SK-N-SH treated with all-trans-retinoic acid at 6 μM for 48 hours (cell line): ENCODE measurements at regions not wholly inside any gene's neighbourhood (a gene's known extent, or its start where the extent isn't known, plus 50 kb on each side); places are given as distances from the start of the nearest gene placed in this dataset.
"Not testable (repeated sequence)": the region's sequence is repeated elsewhere in the genome, so short reads cannot be mapped to it uniquely, and the experiment has no call there.

Experiments
- ATAC-seq: fragments of 200-7000 bp; cut with Tn5 transposase; 3 replicates; pipeline ENCODE4 v1.9.1; 2020; ENCODE audit warnings: mild to moderate bottlenecking, moderate library complexity
- ARNTL ChIP-seq: fragments of 450-650 bp; formaldehyde crosslinking; IDR thresholded peaks from 2 replicates; pipeline ENCODE4 v1.5.0; 2020; ENCODE audit warnings: low read depth, mild to moderate bottlenecking, moderate library complexity, borderline replicate concordance
- BACH2 ChIP-seq: fragments of 250-450 bp; sonication (Bioruptor Pico); IDR thresholded peaks from 2 replicates; pipeline ENCODE4 v1.9.0; 2021; ENCODE audit warnings: mild to moderate bottlenecking, borderline replicate concordance
- CSDC2 ChIP-seq: fragments of 250-450 bp; sonication (Bioruptor Pico); IDR thresholded peaks from 2 replicates; pipeline ENCODE4 v1.5.0; 2020; ENCODE audit warnings: mild to moderate bottlenecking, moderate library complexity
- ESRRG ChIP-seq: fragments of 250-450 bp; sonication (Bioruptor Pico); IDR thresholded peaks from 2 replicates; pipeline ENCODE4 v1.6.1; 2021; ENCODE audit warnings: mild to moderate bottlenecking
- GLIS3 ChIP-seq: fragments of 250-450 bp; sonication (Bioruptor Pico); IDR thresholded peaks from 2 replicates; pipeline ENCODE4 v1.5.0; 2020; ENCODE audit warnings: mild to moderate bottlenecking, moderate library complexity
- ISL1 ChIP-seq: fragments of 250-450 bp; sonication (Bioruptor Pico); IDR thresholded peaks from 2 replicates; pipeline ENCODE4 v2.1.2; 2022; ENCODE audit warnings: mild to moderate bottlenecking, moderate library complexity
- OSR1 ChIP-seq: fragments of 250-450 bp; sonication (Bioruptor Pico); IDR thresholded peaks from 2 replicates; pipeline ENCODE4 v1.8.0; 2022; ENCODE audit warnings: moderate library complexity, mild to moderate bottlenecking, inconsistent platforms
- PPARA ChIP-seq: fragments of 250-450 bp; sonication (Bioruptor Pico); IDR thresholded peaks from 2 replicates; pipeline ENCODE4 v1.5.0; 2020; ENCODE audit warnings: mild to moderate bottlenecking, borderline replicate concordance
- RARB ChIP-seq: fragments of 250-450 bp; sonication (Bioruptor Pico); IDR thresholded peaks from 2 replicates; pipeline ENCODE4 v1.8.0; 2021; ENCODE audit warnings: mild to moderate bottlenecking, moderate library complexity
- TCF4 ChIP-seq: fragments of 250-450 bp; sonication (Bioruptor Pico); IDR thresholded peaks from 2 replicates; pipeline ENCODE4 v1.8.0; 2021; ENCODE audit warnings: mild to moderate bottlenecking, moderate library complexity, borderline replicate concordance
- TOX ChIP-seq: fragments of 250-450 bp; sonication (Bioruptor Pico); IDR thresholded peaks from 2 replicates; pipeline ENCODE4 v1.8.0; 2021; ENCODE audit warnings: mild to moderate bottlenecking, moderate library complexity, borderline replicate concordance
- ZC3H10 ChIP-seq: fragments of 250-450 bp; sonication (Bioruptor Pico); IDR thresholded peaks from 2 replicates; pipeline ENCODE4 v1.5.1; 2021; ENCODE audit warnings: mild to moderate bottlenecking, moderate library complexity
- ZFP3 ChIP-seq: fragments of 250-450 bp; sonication (Bioruptor Pico); IDR thresholded peaks from 2 replicates; pipeline ENCODE4 v1.5.0; 2020; ENCODE audit warnings: mild to moderate bottlenecking, moderate library complexity
- ZFP30 ChIP-seq: fragments of 450-650 bp; formaldehyde crosslinking; IDR thresholded peaks from 2 replicates; pipeline ENCODE4 v1.5.0; 2022; ENCODE audit warnings: mild to moderate bottlenecking, moderate library complexity
- ZNF565 ChIP-seq: fragments of 450-650 bp; formaldehyde crosslinking; conservative IDR thresholded peaks from 2 replicates; pipeline ENCODE4 v1.5.0; 2020; ENCODE audit warnings: low read depth, mild to moderate bottlenecking, moderate library complexity
- ZNF8 ChIP-seq: fragments of 450-650 bp; formaldehyde crosslinking; IDR thresholded peaks from 2 replicates; pipeline ENCODE4 v1.5.0; 2020; ENCODE audit warnings: mild to moderate bottlenecking, moderate library complexity
- TF ChIP-seq, protein P1 (sequence below): fragments of 250-450 bp; sonication (Bioruptor Pico); IDR thresholded peaks from 2 replicates; pipeline ENCODE4 v1.5.1; 2020; ENCODE audit warnings: low read depth, mild to moderate bottlenecking, moderate library complexity
- TF ChIP-seq, protein P2 (sequence below): fragments of 250-450 bp; sonication (Bioruptor Pico); IDR thresholded peaks from 2 replicates; pipeline ENCODE4 v1.8.0; 2021; ENCODE audit warnings: low read depth, mild to moderate bottlenecking, moderate library complexity, borderline replicate concordance
- TF ChIP-seq, protein P3 (sequence below): fragments of 250-450 bp; sonication (Bioruptor Pico); IDR thresholded peaks from 2 replicates; pipeline ENCODE4 v1.5.1; 2021; ENCODE audit warnings: mild to moderate bottlenecking, moderate library complexity
- TF ChIP-seq, protein P4 (sequence below): fragments of 250-450 bp; sonication (Bioruptor Pico); IDR thresholded peaks from 2 replicates; pipeline ENCODE4 v1.8.0; 2020; ENCODE audit warnings: mild to moderate bottlenecking, moderate library complexity, borderline replicate concordance

DNA sequence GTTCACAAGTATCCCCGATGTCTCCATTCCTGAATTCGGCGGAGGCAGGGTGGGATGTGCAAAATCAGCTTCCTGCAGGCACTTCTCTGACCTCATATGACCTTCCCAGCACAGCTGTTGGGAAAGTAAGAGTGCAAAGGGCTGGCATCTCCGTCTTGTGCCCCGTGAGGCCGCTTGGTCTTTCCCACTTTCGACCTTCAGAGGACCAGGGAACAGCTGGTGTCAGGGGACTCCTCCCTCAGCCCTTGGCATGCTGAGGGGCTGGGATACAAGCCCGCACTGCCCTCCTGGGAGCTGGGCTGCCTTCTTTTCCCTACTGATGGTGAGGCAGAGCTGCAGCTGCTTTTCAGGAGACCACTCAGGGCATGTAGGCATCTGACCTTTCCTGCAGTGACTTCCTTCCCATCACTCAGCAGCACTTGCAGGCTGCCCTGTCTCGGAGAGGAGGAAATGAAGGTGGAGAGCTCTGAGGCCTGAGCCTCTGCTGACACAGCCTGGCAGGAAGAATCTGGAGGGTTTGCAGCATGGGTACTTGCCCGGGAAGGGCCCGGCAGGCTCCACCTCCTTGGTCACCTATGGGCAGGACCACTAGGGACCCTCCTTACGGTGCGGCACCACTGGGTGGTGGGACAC, 277.2 kb upstream of the HS6ST1 start:
- no peak for ATAC-seq

DNA sequence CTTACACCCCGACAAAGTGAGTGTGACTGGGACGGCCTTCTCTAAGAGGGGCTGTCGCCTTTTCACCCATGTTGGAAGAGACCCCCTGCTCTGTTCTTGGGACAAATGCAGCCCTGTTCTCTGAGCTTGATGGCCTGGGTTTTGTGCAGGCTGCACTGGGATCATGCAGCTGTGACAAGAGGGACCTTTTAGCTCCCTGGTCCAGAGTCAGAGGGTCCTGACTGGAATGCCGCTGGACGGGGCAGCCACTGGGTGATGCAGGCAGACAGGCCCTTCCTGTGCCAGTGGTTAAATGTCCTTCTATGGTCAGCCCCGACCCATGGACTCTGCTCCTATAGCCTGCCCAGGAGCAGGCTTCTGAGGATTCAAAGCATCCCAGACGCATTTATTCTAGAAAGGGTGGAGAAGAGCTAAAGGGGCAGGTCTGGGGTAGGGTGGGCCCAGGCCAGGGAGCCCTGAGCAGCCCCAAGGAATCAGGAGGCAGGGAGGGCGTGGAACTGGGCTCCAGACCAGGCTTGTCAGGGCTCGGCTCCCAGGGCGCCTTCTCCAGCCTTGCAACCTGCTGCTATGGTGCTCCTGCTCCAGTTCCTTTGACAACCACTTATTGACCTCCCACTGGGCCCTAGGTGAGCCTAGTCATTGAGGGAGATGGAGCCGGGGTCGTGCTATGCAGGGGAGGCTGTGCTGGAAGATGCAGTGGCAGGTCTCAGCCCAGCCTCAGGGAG, 277.9 kb upstream of the HS6ST1 start:
- TF ChIP-seq, protein P1, sequence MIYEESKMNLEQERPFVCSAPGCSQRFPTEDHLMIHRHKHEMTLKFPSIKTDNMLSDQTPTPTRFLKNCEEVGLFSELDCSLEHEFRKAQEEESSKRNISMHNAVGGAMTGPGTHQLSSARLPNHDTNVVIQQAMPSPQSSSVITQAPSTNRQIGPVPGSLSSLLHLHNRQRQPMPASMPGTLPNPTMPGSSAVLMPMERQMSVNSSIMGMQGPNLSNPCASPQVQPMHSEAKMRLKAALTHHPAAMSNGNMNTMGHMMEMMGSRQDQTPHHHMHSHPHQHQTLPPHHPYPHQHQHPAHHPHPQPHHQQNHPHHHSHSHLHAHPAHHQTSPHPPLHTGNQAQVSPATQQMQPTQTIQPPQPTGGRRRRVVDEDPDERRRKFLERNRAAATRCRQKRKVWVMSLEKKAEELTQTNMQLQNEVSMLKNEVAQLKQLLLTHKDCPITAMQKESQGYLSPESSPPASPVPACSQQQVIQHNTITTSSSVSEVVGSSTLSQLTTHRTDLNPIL = no peak
- TF ChIP-seq ESRRG (CRISPR knock-in tag) (no peak), TCF4 (CRISPR knock-in tag) (no peak), OSR1 (CRISPR knock-in tag) (no peak), TOX (no peak), PPARA (CRISPR knock-in tag) (no peak), ARNTL (no peak)
- TF ChIP-seq, protein P2, sequence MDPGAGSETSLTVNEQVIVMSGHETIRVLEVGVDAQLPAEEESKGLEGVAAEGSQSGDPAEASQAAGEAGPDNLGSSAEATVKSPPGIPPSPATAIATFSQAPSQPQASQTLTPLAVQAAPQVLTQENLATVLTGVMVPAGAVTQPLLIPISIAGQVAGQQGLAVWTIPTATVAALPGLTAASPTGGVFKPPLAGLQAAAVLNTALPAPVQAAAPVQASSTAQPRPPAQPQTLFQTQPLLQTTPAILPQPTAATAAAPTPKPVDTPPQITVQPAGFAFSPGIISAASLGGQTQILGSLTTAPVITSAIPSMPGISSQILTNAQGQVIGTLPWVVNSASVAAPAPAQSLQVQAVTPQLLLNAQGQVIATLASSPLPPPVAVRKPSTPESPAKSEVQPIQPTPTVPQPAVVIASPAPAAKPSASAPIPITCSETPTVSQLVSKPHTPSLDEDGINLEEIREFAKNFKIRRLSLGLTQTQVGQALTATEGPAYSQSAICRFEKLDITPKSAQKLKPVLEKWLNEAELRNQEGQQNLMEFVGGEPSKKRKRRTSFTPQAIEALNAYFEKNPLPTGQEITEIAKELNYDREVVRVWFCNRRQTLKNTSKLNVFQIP (CRISPR knock-in tag) = no peak

More for the DNA sequence above, 277.2 kb upstream of the HS6ST1 start:
- no peak for TF ChIP-seq ZFP3
- TF ChIP-seq PPARA (CRISPR knock-in tag) = no peak
- no peak for TF ChIP-seq ZC3H10 (CRISPR knock-in tag)
- no peak for TF ChIP-seq TCF4 (CRISPR knock-in tag)
- no peak for TF ChIP-seq CSDC2
- TF ChIP-seq, protein P3, sequence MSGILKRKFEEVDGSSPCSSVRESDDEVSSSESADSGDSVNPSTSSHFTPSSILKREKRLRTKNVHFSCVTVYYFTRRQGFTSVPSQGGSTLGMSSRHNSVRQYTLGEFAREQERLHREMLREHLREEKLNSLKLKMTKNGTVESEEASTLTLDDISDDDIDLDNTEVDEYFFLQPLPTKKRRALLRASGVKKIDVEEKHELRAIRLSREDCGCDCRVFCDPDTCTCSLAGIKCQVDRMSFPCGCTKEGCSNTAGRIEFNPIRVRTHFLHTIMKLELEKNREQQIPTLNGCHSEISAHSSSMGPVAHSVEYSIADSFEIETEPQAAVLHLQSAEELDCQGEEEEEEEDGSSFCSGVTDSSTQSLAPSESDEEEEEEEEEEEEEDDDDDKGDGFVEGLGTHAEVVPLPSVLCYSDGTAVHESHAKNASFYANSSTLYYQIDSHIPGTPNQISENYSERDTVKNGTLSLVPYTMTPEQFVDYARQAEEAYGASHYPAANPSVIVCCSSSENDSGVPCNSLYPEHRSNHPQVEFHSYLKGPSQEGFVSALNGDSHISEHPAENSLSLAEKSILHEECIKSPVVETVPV (CRISPR knock-in tag) = no peak
- TF ChIP-seq, protein P1 = no peak
- no peak for TF ChIP-seq ZFP30 (CRISPR knock-in tag)
- TF ChIP-seq OSR1 (CRISPR knock-in tag) = no peak
- TF ChIP-seq GLIS3 (CRISPR knock-in tag) = no peak
- no peak for TF ChIP-seq ISL1
- TF ChIP-seq RARB (CRISPR knock-in tag) = no peak
- no peak for TF ChIP-seq BACH2
- no peak for TF ChIP-seq ZNF565 (CRISPR knock-in tag)

DNA sequence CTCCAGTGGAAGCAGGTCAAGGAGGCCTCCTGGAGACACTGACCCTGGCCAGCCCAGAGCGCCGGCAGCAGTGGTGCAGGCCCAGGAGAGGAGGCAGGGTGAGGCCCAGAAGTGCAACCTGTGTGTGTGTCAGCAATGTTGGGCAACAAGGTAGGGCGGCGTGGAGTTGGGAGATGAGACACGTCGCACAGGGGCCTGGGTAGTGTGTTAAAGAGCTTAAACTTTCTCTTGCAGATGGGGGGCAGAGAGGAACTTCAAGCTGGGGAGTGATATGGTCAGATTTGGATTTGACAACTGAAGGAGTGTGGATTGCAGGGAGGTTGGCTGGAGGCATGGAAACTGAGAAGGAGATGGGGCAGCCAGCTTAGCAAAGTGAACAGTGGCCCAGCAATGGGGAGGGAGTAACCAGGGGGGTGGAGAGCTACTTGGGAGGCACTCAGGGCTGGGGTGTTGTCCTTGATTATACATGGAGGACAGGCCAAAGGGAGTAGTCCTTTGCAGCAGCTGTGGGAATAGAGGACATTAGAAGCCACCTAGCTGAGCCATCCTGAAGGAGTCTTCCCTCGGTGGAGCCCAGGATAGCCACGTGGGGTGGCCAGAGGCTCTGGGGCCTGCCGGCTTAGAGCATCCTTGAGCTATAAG, 278.6 kb upstream of the HS6ST1 start:
- no peak for ATAC-seq
- TF ChIP-seq CSDC2 = no peak
- TF ChIP-seq, protein P4, sequence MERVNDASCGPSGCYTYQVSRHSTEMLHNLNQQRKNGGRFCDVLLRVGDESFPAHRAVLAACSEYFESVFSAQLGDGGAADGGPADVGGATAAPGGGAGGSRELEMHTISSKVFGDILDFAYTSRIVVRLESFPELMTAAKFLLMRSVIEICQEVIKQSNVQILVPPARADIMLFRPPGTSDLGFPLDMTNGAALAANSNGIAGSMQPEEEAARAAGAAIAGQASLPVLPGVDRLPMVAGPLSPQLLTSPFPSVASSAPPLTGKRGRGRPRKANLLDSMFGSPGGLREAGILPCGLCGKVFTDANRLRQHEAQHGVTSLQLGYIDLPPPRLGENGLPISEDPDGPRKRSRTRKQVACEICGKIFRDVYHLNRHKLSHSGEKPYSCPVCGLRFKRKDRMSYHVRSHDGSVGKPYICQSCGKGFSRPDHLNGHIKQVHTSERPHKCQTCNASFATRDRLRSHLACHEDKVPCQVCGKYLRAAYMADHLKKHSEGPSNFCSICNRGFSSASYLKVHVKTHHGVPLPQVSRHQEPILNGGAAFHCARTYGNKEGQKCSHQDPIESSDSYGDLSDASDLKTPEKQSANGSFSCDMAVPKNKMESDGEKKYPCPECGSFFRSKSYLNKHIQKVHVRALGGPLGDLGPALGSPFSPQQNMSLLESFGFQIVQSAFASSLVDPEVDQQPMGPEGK (CRISPR knock-in tag) = no peak
- TF ChIP-seq ZNF8 (CRISPR knock-in tag) = no peak

More for the DNA sequence above, 277.9 kb upstream of the HS6ST1 start:
- no peak for ATAC-seq

DNA sequence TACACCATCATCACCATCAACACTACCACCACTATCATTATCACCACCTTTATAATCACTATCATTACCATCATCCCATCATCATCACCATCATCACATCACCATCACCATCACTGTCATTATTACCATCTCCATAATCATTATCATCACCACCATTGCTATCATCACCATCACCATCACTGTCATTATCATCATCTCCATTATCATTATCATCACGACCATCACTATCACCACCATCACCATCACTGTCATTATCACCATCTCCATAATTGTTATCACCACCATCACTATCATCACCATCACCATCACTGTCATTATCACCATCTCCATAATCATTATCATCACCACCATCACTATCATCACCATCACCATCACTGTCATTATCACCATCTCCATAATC, 279.6 kb upstream of the HS6ST1 start:
- ATAC-seq = not testable (repeated sequence)
